ENCODE measurements at regions not wholly inside any gene's neighbourhood (a gene's known extent, or its start where the extent isn't known, plus 50 kb on each side); places are given as distances from the start of the nearest gene placed in this dataset.

GRCh38 chr1:213761845-213762407 is 225.8 kb upstream of the PROX1 start:
- TF ChIP-seq CTCF (optimal IDR thresholded peaks at IDR 0.05 in 1 of 3, IDR thresholded peaks at IDR 0.05 in 1 of 3, conservative IDR thresholded peaks at IDR 0.05 in 1 of 3; ENCODE audit: extremely low read depth in 1 of 3, insufficient read depth in 2 of 3, low read length in 3 of 3) (no peak), EZH2 (IDR thresholded peaks at IDR 0.05; ENCODE audit: low read length) (no peak)
